ENCODE measurements at regions not wholly inside any gene's neighbourhood (a gene's known extent, or its start where the extent isn't known, plus 50 kb on each side); places are given as distances from the start of the nearest gene placed in this dataset.

- TF ChIP-seq, protein P1, sequence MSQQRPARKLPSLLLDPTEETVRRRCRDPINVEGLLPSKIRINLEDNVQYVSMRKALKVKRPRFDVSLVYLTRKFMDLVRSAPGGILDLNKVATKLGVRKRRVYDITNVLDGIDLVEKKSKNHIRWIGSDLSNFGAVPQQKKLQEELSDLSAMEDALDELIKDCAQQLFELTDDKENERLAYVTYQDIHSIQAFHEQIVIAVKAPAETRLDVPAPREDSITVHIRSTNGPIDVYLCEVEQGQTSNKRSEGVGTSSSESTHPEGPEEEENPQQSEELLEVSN (IDR thresholded peaks at IDR 0.05; ENCODE audit: borderline replicate concordance, low read depth), result no peak
- no peak for TF ChIP-seq CTCF (IDR thresholded peaks at IDR 0.05)
- TF ChIP-seq MAFK (IDR thresholded peaks at IDR 0.05; ENCODE audit: partially characterized antibody), result no peak
- no peak for TF ChIP-seq MAZ (IDR thresholded peaks at IDR 0.05; ENCODE audit: borderline replicate concordance, low read depth, low read length)
- TF ChIP-seq RAD21 (conservative IDR thresholded peaks at IDR 0.05 in 1 of 2, IDR thresholded peaks at IDR 0.05 in 1 of 2), result no peak
Measured at GRCh38 chr7:54069843-54070242, 472.3 kb upstream of the VSTM2A start.
